Pancreas (tissue), 10 donors: ENCODE measurements at regions not wholly inside any gene's neighbourhood (a gene's known extent, or its start where the extent isn't known, plus 50 kb on each side); places are given as distances from the start of the nearest gene placed in this dataset.

Experiments
- ATAC-seq, 4 donors: fragments of 200-7000 bp; cut with Tn5 transposase; one replicate each; pipeline versions ENCODE4 v1.8.0 to v1.9.1; 2020; ENCODE audit warnings: mild to moderate bottlenecking in 4 of 4, moderate library complexity in 4 of 4
- DNase-seq, 6 donors: peaks; one replicate each; pipeline ENCODE4 v3.0.0-alpha.2; 2020
- FAIRE-seq: peaks from 2 replicates; lab custom pipeline; 2012; peaks lifted over from hg19 to GRCh38; lab: Jason Lieb, UNC
- H3K27ac ChIP-seq, 4 donors: fragments of 200-600 bp; sonication (generic); 1 replicate in 3 of 4; 2 replicates in 1 of 4; pipeline versions ENCODE4 v1.5.0 to v1.8.0; 2020
- H3K27me3 ChIP-seq, 4 donors: fragments of 200-600 bp; one replicate each; pipeline ENCODE4 v1.8.0; 2021
- H3K36me3 ChIP-seq, 3 donors: fragments of 200-600 bp; sonication (generic) in 1 of 3; one replicate each; pipeline versions ENCODE4 v1.5.0 to v1.8.0; 2020 to 2021
- H3K4me1 ChIP-seq, 3 donors: fragments of 200-600 bp; one replicate each; pipeline ENCODE4 v1.8.0; 2021
- H3K4me3 ChIP-seq, 4 donors: fragments of 200-600 bp; sonication (generic) in 2 of 4; one replicate each; pipeline versions ENCODE4 v1.5.0 to v1.8.0; 2020 to 2021
- H3K9me3 ChIP-seq, 4 donors: fragments of 200-600 bp; one replicate each; pipeline ENCODE4 v1.8.0; 2021
- CTCF ChIP-seq, 4 donors: fragments of 200-600 bp; sonication (generic) in 3 of 4; IDR thresholded peaks; one replicate each; pipeline versions ENCODE4 v1.5.0 to v1.8.0; 2021; ENCODE audit warnings: antibody characterized with exemption in 4 of 4
- WGBS, 2 donors: extraction: QIAGEN DNeasy Blood & Tissue Kit; methylation state at CpG; one replicate each; pipeline ENCODE4 v1.1.7; 2013; 5-methylcytosine and 5-hydroxymethylcytosine counted together
- intact Hi-C, 3 donors: fragments of 100-400 bp; cut with DNase I; formaldehyde crosslinking; loops; one replicate each; pipeline versions ENCODE4 v1.11.1 to v1.14.2; 2022
- donor health status: healthy with polysubstance abuse.
- donor health status: DM: no; HTN: no; CAD: no; lungs with moderate emphysema.
- donor health status: DM: no; HTN: no; CAD: no.
- donor health status: control.
- donor health status: control.
- donor health status: Bipolar disorder and iron deficiency.
- donor health status: DM: yes; HTN: yes; CAD: no.
- donor health status: DM: no; HTN: no; CAD: no.
- donor health status: DM: no; HTN: no; CAD: no.
- donor health status: DM: yes; HTN: yes; CAD: no.

GRCh38 chr6:147881432-147881831 is 372.9 kb downstream of the SAMD5 start:
- ATAC-seq: no peak
- H3K27ac ChIP-seq: no peak overlapping the region
- H3K4me1 ChIP-seq: no peaks in the 10 kb centered on the region
- H3K4me3 ChIP-seq: no peak overlapping the region
- H3K27me3 ChIP-seq: no peaks in the 10 kb centered on the region
- H3K9me3 ChIP-seq: no peaks in the 10 kb centered on the region
- WGBS, 2 donors: 79 to 89% methylated on average over 6 of the region's 6 CpGs
- intact Hi-C loops: no loop called here
- no peak for FAIRE-seq
- no peaks in the 10 kb centered on the region for H3K36me3 ChIP-seq
- no peak for DNase-seq
- no peak for TF ChIP-seq CTCF (IDR thresholded peaks at IDR 0.05)

- no peak overlapping the region for H3K4me3 ChIP-seq
- FAIRE-seq: no peak
- no peak for DNase-seq
- no peak for ATAC-seq
- H3K27ac ChIP-seq: no peak overlapping the region
- WGBS, 2 donors: 52 to 79% methylated on average over 2 of the region's 2 CpGs
- intact Hi-C loops: no loop called here
- H3K4me1 ChIP-seq: no peaks in the 10 kb centered on the region
- no peaks in the 10 kb centered on the region for H3K9me3 ChIP-seq
- TF ChIP-seq CTCF (IDR thresholded peaks at IDR 0.05): no peak
- H3K36me3 ChIP-seq: no peaks in the 10 kb centered on the region
- H3K27me3 ChIP-seq: no peaks in the 10 kb centered on the region
These were observed 379.9 kb downstream of the SAMD5 start for GRCh38 chr6:147888374-147888773.

GRCh38 chr6:147891671-147892070 is 383.2 kb downstream of the SAMD5 start:
- FAIRE-seq: no peak
- Histone ChIP-seq H3K27me3 (no peaks in the 10 kb centered on the region), H3K27ac (no peak overlapping the region), H3K4me1 (no peaks in the 10 kb centered on the region), H3K4me3 (no peak overlapping the region), H3K36me3 (no peaks in the 10 kb centered on the region), H3K9me3 (no peaks in the 10 kb centered on the region)
- intact Hi-C loops: no loop called here
- no peak for ATAC-seq
- TF ChIP-seq CTCF (IDR thresholded peaks at IDR 0.05): no peak
- 71 to 79% methylated on average over 8 of the region's 8 CpGs for WGBS, 2 donors
- no peak for DNase-seq

GRCh38 chr6:147892476-147892875 is 384.0 kb downstream of the SAMD5 start:
- Histone ChIP-seq H3K27me3 (no peaks in the 10 kb centered on the region), H3K4me1 (no peaks in the 10 kb centered on the region), H3K4me3 (no peak overlapping the region), H3K27ac (no peak overlapping the region), H3K36me3 (no peaks in the 10 kb centered on the region), H3K9me3 (no peaks in the 10 kb centered on the region)
- no peak for DNase-seq
- FAIRE-seq: no peak
- 54 to 61% methylated on average over 3 of the region's 3 CpGs for WGBS, 2 donors
- ATAC-seq: no peak
- TF ChIP-seq CTCF (IDR thresholded peaks at IDR 0.05): no peak
- intact Hi-C loops: no loop called here

- DNase-seq (no peak), ATAC-seq (no peak), FAIRE-seq (no peak)
- Histone ChIP-seq H3K36me3 (no peaks in the 10 kb centered on the region), H3K9me3 (no peaks in the 10 kb centered on the region), H3K27me3 (no peaks in the 10 kb centered on the region), H3K27ac (no peak overlapping the region), H3K4me1 (no peaks in the 10 kb centered on the region), H3K4me3 (no peak overlapping the region)
- TF ChIP-seq CTCF (IDR thresholded peaks at IDR 0.05): no peak
- intact Hi-C loops: no loop called here
- 75 to 82% methylated on average over 4 of the region's 4 CpGs for WGBS, 2 donors
These were observed 386.8 kb downstream of the SAMD5 start for GRCh38 chr6:147895272-147895671.
